HG03378 (cell line): ENCODE measurements at regions not wholly inside any gene's neighbourhood (a gene's known extent, or its start where the extent isn't known, plus 50 kb on each side); places are given as distances from the start of the nearest gene placed in this dataset.

Source experiments
- ATAC-seq: cut with Tn5 transposase; IDR thresholded peaks from one replicate; pipeline ENCODE4 v1.9.1; 2021; ENCODE audit warnings: mild to moderate bottlenecking, moderate library complexity; ENCODE audit not compliant: unreplicated experiment

DNA sequence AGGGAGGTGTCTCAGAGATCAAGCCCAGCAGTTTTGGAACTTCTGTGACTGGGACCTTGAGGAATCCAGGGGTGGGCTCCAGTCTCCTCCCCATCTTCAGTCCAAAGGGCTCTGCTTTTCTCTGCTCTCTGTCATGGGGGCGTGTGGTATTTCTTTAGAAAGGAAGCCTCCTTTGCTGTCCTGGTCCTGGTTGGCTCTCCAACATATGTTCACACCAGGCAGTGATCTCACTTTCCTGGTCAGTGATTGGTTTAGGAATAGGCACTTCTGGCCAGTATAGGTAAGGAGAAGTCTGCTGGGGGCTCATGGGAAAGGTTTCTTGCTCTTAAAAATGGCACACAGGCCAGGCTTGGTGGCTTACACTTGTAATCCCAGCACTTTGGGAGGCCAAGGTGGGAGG is 115.5 kb upstream of the HAAO start:
- ATAC-seq, result no peak

- ATAC-seq, result no peak
Observed at GRCh38 chr2:42906557-42907411, 114.4 kb upstream of the HAAO start.

GRCh38 chr2:42906111-42906556 is 113.8 kb upstream of the HAAO start:
- ATAC-seq, result no peak

GRCh38 chr2:42905341-42906110 is 113.1 kb upstream of the HAAO start:
- ATAC-seq, result no peak

DNA sequence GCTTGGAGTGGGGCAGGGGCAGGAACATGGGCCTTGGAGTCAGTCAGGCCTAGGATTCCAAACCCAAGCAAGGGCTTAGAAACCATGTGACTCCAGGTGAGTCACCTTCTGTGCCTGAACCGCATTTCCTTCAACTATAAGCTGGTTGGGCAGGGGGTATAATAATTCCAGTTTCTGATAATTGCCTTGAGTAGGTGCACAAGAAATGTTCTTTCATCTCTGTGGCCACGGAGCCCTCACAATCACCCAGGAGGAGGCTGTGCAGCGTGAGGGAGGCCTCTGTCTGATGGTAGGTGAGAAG is 112.1 kb upstream of the HAAO start:
- no peak for ATAC-seq

GRCh38 chr2:42903821-42904575 is 111.6 kb upstream of the HAAO start:
- no peak for ATAC-seq

- no peak for ATAC-seq
Observed at GRCh38 chr2:42902939-42903709, 110.7 kb upstream of the HAAO start.

DNA sequence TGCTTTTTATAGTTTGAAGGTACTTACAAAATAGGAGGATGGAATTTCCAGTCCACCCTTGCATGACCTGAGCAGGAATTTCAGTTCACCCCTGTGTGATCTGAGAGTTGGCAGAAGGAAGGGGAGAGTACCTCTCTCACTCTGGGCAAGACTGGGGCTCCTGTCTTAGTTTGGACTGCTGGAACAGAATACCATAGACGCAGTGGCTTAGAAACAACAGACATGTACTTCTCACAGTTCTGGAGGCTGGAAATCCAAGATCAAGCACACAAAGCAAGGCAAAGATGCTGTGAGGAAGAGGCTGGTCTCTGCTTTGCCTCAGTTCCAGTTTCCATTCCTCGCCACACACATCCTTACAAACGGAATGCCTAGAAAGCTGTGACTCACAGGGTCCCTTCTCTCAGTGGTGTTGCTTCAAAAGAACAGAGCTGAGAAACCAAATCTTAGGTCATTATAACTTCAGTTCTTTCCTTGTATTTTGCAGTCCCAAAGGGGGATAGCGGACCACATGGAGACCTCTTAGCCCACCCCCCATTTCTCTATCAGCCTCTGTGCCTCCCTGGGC is 108.8 kb upstream of the HAAO start:
- ATAC-seq, result no peak

DNA sequence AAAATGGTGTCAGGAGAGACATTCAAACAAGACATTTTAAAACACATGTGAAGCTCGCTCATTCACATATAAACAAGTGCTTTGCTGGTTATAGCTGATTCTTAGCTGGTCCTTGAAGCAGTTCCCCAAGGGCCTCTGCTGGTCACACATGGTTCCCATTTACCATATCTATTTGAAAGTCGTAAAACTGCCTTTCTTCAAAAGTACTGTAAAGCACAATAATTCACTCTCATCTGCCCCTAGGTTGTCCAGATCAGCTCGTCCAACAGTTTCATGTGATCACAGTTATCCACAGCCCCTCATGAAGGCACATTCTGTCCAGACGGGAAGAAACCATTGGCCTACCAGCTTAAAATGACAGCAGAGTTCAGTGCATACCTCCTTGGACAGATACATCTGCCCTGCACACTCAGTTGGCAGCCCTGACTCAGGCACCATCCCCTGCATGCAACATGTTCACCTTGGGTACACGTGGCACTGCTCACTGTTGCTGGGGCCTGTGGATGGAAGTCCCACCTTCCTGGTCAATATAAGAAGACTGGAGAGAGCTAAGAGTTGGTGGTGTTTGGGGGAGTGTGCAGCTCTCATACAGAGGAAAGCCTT is 108.0 kb upstream of the HAAO start:
- no peak for ATAC-seq

DNA sequence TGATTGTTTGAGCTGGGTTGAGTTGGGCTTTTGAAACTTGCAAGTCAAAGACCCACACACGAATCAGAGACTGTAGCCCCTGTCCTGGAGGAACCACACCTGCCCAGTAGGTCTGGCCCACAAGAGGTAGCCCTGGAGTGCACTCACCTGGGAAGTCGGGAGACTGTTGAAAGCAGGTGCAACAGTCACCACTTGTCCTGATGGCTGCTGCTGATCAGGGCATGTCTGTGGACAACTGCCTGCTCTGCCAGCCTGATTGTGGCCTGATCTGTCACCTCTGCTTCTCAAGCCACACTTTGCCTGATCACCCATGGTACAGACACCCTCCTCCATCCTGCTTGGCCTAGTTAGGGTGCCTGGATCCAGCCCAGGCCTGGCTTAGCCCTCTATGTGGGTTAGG is 105.0 kb upstream of the HAAO start:
- no peak for ATAC-seq

GRCh38 chr2:42895791-42896135 is 103.4 kb upstream of the HAAO start:
- no peak for ATAC-seq

DNA sequence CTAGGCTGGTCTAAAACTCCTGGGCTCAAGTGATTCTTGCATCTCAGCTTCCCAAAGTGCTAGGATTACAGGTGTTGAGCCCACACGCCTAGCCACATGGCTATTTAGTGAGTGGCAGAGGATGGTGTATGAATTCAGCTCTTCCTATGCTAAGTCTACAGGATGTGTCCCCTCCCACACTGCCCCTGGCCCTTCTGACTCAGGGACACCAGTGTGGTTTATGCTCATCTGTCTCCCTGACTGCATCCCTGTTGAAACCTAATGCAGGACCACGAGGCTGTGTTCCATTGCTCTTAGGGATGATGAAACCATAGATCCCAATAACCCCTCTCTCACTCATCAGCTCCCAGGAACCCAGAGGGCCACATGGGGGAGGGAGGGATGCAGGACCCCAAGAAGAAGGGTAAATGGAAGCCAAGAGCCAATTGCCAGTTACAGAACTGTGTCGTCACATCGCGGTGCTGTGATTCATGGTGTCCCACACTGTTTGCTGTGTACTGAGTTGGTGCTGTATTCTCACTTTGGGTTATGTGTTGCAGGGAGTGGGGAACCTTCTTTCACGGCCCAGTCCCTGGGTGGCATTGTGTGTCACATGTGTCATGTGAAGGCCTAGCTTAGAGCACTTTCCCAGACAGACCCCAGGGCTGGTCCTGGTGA is 102.9 kb upstream of the HAAO start:
- ATAC-seq, result no peak

- no peak for ATAC-seq
Observed at GRCh38 chr2:42893047-42893758, 100.8 kb upstream of the HAAO start.

DNA sequence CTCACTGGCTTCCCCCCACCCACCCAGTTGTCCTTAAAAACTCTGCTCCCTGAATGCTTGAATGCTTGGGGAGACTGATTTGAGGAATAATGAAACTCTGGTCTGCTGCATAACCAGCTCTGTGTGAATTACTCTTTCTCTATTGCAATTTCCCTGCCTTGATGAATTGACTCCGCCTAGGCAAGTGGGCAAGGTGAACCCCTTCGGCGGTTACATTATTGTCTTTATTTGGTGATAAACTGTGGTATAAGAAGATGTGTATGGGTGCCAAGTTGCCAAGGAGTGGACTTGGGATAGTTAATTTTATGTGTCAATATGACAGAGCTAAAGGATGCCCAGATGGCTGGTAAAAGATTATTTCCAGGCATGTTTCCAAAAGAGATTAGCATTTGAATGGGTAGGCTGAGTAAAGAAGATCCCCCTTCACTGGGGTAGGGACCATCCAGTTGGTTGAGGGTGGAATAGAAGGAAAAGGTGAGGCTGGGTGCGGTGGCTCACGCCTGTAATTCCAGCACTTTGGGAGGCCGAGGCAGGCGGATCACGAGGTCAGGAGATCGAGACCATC is 98.5 kb upstream of the HAAO start:
- ATAC-seq, result no peak

GRCh38 chr2:42888321-42889245 is 96.2 kb upstream of the HAAO start:
- no peak for ATAC-seq

DNA sequence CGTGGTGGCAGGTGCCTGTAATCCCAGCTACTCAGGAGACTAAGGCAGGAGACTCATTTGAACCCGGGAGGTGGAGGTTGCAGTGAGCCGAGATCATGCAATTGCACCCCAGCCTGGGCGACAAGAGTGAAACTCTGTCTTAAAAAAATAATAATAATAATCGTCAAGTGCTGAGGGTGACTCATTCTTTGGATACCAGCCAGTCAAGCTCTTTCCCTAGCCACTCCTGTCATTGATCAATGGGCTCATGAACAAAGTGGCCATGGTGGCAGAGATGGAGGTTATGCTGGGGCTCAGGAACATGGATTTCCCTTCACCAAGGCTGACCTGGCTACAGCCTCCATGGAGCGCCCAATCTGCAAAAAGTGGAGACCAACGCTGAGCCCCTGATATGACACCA is 94.5 kb upstream of the HAAO start:
- no peak for ATAC-seq

DNA sequence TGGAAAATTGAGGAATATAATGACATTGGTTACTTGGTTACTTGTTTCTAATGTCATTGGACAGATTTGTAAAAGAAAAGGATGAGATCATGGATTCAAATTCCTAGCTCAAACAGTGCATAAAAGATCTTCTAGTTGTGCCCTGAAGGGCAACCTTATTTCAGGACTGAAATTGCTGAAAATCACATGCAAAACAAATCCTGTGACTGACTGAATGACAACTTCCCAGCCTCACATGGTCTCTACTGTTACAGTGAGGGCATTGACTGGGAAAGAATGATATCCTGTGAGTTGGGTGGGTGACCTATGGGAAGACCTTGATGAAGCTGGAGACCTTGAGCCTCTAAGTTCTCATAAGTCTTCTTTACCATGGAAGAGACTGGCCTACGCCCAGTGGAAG is 90.4 kb upstream of the HAAO start:
- no peak for ATAC-seq

GRCh38 chr2:42881732-42882131 is 89.3 kb upstream of the HAAO start:
- no peak for ATAC-seq
